Right lobe of liver (tissue), 6 donors: ENCODE measurements at regions not wholly inside any gene's neighbourhood (a gene's known extent, or its start where the extent isn't known, plus 50 kb on each side); places are given as distances from the start of the nearest gene placed in this dataset.

Source experiments
- ATAC-seq, 4 donors: fragments of 200-7000 bp; cut with Tn5 transposase; one replicate each; pipeline ENCODE4 v1.9.1; 2020; ENCODE audit warnings: mild to moderate bottlenecking in 4 of 4, moderate library complexity in 4 of 4
- DNase-seq, 3 donors: peaks; one replicate each; pipeline ENCODE4 v3.0.0-alpha.2; 2020
- H3K27ac ChIP-seq, 3 donors: fragments of 200-600 bp; one replicate each; pipeline ENCODE4 v1.8.0; 2022
- H3K27me3 ChIP-seq, 2 donors: fragments of 200-600 bp; one replicate each; pipeline ENCODE4 v1.8.0; 2022
- H3K36me3 ChIP-seq, 4 donors: fragments of 200-600 bp; sonication (generic) in 1 of 4; one replicate each; pipeline versions ENCODE4 v1.5.1 to v1.8.0; 2017 to 2022; ENCODE audit warnings: control low read depth in 1 of 4
- H3K4me1 ChIP-seq, 4 donors: fragments of 200-600 bp; sonication (generic) in 1 of 4; one replicate each; pipeline versions ENCODE4 v1.5.1 to v1.8.0; 2017 to 2022; ENCODE audit warnings: control low read depth in 1 of 4
- H3K4me3 ChIP-seq, 3 donors: fragments of 200-600 bp; one replicate each; pipeline ENCODE4 v1.8.0; 2022
- H3K9me3 ChIP-seq, 4 donors: fragments of 200-600 bp; sonication (generic) in 1 of 4; one replicate each; pipeline versions ENCODE4 v1.5.1 to v1.8.0; 2017 to 2022; ENCODE audit warnings: control low read depth in 1 of 4
- POLR2A ChIP-seq: fragments of 450-650 bp; IDR thresholded peaks from one replicate; pipeline ENCODE4 v1.6.1; 2017; ENCODE audit warnings: antibody characterized with exemption, mild to moderate bottlenecking
- WGBS: methylation state at CpG from one replicate; pipeline ENCODE4 v1.1.6; 2018; ENCODE audit warnings: low coverage, low lambda C conversion rate; ENCODE audit not compliant: insufficient coverage; ENCODE audit errors: missing lambda C conversion rate; 5-methylcytosine and 5-hydroxymethylcytosine counted together
- intact Hi-C, 2 donors: fragments of 100-400 bp; cut with DNase I; formaldehyde crosslinking; loops; one replicate each; pipeline versions ENCODE4 v1.11.2 to v1.14.1; 2022
- TF ChIP-seq, protein P1 (sequence below), 4 donors: fragments of 200-600 bp in 3 of 4; fragments of 450-650 bp in 1 of 4; IDR thresholded peaks; one replicate each; pipeline versions ENCODE4 v1.5.1 to v1.8.0; 2016 to 2022; ENCODE audit warnings: antibody characterized with exemption in 4 of 4, mild to moderate bottlenecking in 2 of 4
- donor health status: DM: no; HTN: yes; CAD: no.
- donor health status: DM: no; HTN: no; CAD: no.
- donor health status: DM: no; HTN: no; CAD: no.
- donor health status: DM: no; HTN: yes; CAD: no.
- donor health status: DM: no; HTN: yes; CAD: no.

DNA sequence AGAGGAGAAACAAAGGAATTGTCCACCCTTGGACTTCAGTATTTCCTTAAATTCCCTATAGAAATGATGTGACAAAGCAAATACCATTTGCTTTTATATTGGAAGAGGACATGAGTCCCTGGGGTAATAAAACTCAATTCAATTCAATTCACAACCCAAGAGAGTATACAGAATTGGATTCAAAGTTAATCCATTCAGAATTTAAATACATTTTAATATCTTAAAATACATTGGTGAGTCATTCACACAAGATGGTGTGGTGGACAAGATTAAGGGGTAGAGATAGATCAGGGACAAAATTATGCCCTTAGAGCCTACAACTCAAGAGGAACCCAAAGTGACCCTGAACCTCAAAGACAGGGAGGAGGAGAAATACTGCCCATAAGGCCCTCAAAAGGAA lies 495.0 kb upstream of the TMPO start:
- Histone ChIP-seq H3K9me3 (no peaks in the 10 kb centered on the region), H3K4me1 (no peaks in the 10 kb centered on the region), H3K27ac (no peak overlapping the region), H3K4me3 (no peak overlapping the region), H3K27me3 (no peaks in the 10 kb centered on the region), H3K36me3 (no peaks in the 10 kb centered on the region)
- intact Hi-C loops, result no loop called here
- TF ChIP-seq, protein P1, sequence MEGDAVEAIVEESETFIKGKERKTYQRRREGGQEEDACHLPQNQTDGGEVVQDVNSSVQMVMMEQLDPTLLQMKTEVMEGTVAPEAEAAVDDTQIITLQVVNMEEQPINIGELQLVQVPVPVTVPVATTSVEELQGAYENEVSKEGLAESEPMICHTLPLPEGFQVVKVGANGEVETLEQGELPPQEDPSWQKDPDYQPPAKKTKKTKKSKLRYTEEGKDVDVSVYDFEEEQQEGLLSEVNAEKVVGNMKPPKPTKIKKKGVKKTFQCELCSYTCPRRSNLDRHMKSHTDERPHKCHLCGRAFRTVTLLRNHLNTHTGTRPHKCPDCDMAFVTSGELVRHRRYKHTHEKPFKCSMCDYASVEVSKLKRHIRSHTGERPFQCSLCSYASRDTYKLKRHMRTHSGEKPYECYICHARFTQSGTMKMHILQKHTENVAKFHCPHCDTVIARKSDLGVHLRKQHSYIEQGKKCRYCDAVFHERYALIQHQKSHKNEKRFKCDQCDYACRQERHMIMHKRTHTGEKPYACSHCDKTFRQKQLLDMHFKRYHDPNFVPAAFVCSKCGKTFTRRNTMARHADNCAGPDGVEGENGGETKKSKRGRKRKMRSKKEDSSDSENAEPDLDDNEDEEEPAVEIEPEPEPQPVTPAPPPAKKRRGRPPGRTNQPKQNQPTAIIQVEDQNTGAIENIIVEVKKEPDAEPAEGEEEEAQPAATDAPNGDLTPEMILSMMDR (IDR thresholded peaks at IDR 0.05), result no peak
- no peak for TF ChIP-seq POLR2A
- ATAC-seq (no peak), DNase-seq (no peak)

DNA sequence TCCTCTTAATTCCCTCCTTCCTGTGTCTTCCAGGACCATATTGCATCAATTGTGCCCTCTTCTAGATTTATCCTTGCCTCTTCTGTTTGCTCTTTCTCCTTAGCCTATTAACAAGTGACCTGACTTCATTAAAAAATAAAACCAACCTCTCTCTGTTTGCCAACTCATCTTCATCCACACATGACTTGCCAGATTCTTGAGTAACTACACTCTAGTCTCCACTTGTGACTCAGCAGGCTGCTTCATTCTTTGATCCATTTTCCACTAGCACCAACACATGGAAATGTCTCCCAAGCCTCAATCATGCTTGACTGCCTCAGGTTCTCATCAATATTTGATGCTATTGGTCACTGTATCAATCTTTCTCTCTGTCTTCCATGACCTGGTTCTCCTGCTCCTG lies 492.4 kb upstream of the TMPO start:
- DNase-seq, result no peak
- no peak overlapping the region for H3K27ac ChIP-seq
- intact Hi-C loops, result no loop called here
- no peak overlapping the region for H3K4me3 ChIP-seq
- no peaks in the 10 kb centered on the region for H3K27me3 ChIP-seq
- H3K9me3 ChIP-seq, result no peaks in the 10 kb centered on the region
- TF ChIP-seq POLR2A, result no peak
- TF ChIP-seq, protein P1 (IDR thresholded peaks at IDR 0.05), result no peak
- no peaks in the 10 kb centered on the region for H3K36me3 ChIP-seq
- no peaks in the 10 kb centered on the region for H3K4me1 ChIP-seq
- no peak for ATAC-seq

DNA sequence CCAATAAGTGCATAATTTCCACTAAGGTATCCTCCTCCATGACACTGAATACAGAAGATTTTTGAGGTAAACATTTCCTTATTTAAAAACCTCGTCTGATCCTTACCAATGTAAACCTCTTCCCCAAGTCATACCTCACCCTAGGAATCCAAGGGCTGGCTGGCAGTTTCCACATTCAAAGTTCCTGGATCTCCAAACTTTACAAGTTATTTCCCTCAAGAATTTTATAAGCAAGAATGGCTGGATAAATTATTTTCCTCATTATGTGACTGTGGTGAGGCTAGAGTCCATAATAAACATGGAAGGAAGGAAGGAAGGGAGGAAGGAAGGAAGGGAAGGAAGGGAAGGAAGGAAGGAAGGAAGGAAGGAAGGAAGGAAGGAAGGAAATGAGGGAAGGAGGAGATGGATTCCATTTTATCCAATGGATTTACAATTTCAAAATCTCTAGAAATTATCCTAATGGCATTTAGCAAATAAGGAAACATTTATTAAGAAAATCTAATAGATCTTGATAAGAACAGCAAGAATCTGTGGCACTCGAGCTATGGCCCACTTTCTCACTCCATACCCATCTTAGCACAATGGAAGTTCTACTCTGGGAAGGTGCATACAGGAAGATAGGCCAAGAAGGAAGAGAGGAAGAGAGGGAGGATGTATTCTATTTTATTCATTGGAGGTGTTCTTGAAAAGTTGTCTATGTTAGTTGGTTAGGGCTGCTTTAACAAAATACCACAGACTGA lies 477.8 kb upstream of the TMPO start:
- 15% methylated on average over 2 of the region's 2 CpGs for WGBS
- no peaks in the 10 kb centered on the region for H3K4me1 ChIP-seq
- H3K27me3 ChIP-seq, result no peaks in the 10 kb centered on the region
- intact Hi-C loops, result no loop called here
- H3K9me3 ChIP-seq, result no peaks in the 10 kb centered on the region
- H3K27ac ChIP-seq, result no peak overlapping the region
- H3K4me3 ChIP-seq, result no peak overlapping the region
- TF ChIP-seq, protein P1 (IDR thresholded peaks at IDR 0.05), result no peak
- TF ChIP-seq POLR2A, result no peak
- no peaks in the 10 kb centered on the region for H3K36me3 ChIP-seq
- no peak for DNase-seq
- no peak for ATAC-seq

DNA sequence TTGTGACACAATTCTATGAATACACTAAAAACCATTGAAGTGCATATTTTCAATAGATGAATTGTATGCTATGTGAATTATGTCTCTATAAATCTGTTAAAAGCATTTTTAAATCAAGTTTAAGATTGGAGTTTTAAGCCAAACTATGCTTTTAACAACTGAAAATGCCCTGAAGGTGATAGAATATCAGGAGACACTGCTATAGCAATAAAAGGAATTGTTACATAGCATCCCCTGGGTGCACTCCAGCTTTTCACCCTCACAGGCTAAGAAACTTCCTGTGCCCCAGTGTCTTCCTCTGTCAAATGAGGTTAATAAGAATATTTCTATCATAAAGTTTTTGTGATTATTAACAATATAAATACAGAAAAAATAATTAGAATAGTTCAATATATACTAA lies 472.7 kb upstream of the TMPO start:
- intact Hi-C loops, result no loop called here
- no peak overlapping the region for H3K27ac ChIP-seq
- ATAC-seq (no peak), DNase-seq (no peak)
- TF ChIP-seq POLR2A, result no peak
- TF ChIP-seq, protein P1 (IDR thresholded peaks at IDR 0.05), result no peak
- H3K4me1 ChIP-seq, result no peaks in the 10 kb centered on the region
- no peaks in the 10 kb centered on the region for H3K27me3 ChIP-seq
- H3K4me3 ChIP-seq, result no peak overlapping the region
- no peaks in the 10 kb centered on the region for H3K9me3 ChIP-seq
- H3K36me3 ChIP-seq, result no peaks in the 10 kb centered on the region

DNA sequence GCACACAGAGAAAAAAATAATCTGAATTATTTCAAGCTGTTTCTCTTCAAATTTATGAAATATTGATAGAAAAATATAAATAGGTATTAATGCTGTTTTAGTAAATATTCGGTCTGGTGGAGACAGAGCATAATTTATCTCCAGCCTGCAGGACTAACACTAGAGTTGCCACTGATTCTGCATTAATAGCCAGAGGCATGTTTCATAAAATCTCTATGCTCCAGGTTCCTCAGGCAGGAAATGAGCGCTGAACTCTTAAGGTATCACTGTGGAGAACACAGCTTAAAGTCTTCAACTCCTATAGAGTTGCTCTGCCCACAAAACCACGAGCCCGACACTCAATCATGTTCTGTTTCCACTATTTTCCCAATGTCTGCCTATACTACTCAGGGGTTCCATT lies 470.0 kb upstream of the TMPO start:
- Histone ChIP-seq H3K27ac (no peak overlapping the region), H3K27me3 (no peaks in the 10 kb centered on the region), H3K36me3 (no peaks in the 10 kb centered on the region), H3K4me1 (no peaks in the 10 kb centered on the region), H3K9me3 (no peaks in the 10 kb centered on the region), H3K4me3 (no peak overlapping the region)
- ATAC-seq (no peak), DNase-seq (no peak)
- TF ChIP-seq, protein P1 (IDR thresholded peaks at IDR 0.05), result no peak
- no peak for TF ChIP-seq POLR2A
- 58% methylated on average over 4 of the region's 4 CpGs for whole genome bisulfite sequencing
- intact Hi-C loops, result no loop called here
